ENCODE measurements at regions not wholly inside any gene's neighbourhood (a gene's known extent, or its start where the extent isn't known, plus 50 kb on each side); places are given as distances from the start of the nearest gene placed in this dataset.

GRCh38 chr14:51395361-51395849, 155.4 kb downstream of the TMX1 start:
- Histone ChIP-seq H3K4me3 (ENCODE audit: control insufficient read depth in 1 of 7, extremely low read depth in 1 of 7, insufficient read depth in 4 of 7, low read depth in 2 of 7, low read length in 6 of 7) (no peak overlapping the region), H3K9me3 (ENCODE audit: control extremely low read depth in 1 of 5, control insufficient read depth in 4 of 5, insufficient read depth in 2 of 5, low read depth in 1 of 5, low read length in 4 of 5) (no peaks in the 10 kb centered on the region), H3K36me3 (ENCODE audit: control insufficient read depth in 4 of 4, insufficient read depth in 4 of 4, low read length in 3 of 4) (no peaks in the 10 kb centered on the region), H3K27me3 (replicated peaks in 2 of 5; ENCODE audit: control insufficient read depth in 4 of 5, insufficient read depth in 5 of 5, low read length in 4 of 5) (peaks cover 0 to 2% (median 0%) of the 10 kb centered on the region in 5 experiments), H3K27ac (ENCODE audit: insufficient read depth in 1 of 2, low read depth in 1 of 2, low read length in 2 of 2, poor library complexity in 1 of 2, severe bottlenecking in 2 of 2) (no peak overlapping the region), H3K4me1 (ENCODE audit: control extremely low read depth in 1 of 4, control insufficient read depth in 4 of 4, insufficient read depth in 4 of 4, low read length in 3 of 4) (no peaks in the 10 kb centered on the region)
- POLR2A ChIA-PET = no interaction called here
- CTCF ChIA-PET = interaction anchor here (0.6 kb wide), 1 partner anchor 299 kb away, joined by 3 read pairs; no protein-coding TSS in a partner anchor
- WGBS (ENCODE audit: insufficient coverage) = 98% methylated on average over 8 of the region's 9 CpGs
- DNase-seq = no peak

- CTCF ChIA-PET = no interaction called here
- no peak overlapping the region for H3K27ac ChIP-seq (ENCODE audit: insufficient read depth in 1 of 2, low read depth in 1 of 2, low read length in 2 of 2, poor library complexity in 1 of 2, severe bottlenecking in 2 of 2)
- no peak overlapping the region for H3K4me3 ChIP-seq (ENCODE audit: control insufficient read depth in 1 of 7, extremely low read depth in 1 of 7, insufficient read depth in 4 of 7, low read depth in 2 of 7, low read length in 6 of 7)
- POLR2A ChIA-PET = no interaction called here
- H3K27me3 ChIP-seq (replicated peaks in 2 of 5; ENCODE audit: control insufficient read depth in 4 of 5, insufficient read depth in 5 of 5, low read length in 4 of 5) = peaks cover 0 to 2% (median 2%) of the 10 kb centered on the region in 5 experiments
- DNase-seq = no peak
- no peaks in the 10 kb centered on the region for H3K9me3 ChIP-seq (ENCODE audit: control extremely low read depth in 1 of 5, control insufficient read depth in 4 of 5, insufficient read depth in 2 of 5, low read depth in 1 of 5, low read length in 4 of 5)
- 99% methylated on average over 7 of the region's 11 CpGs for WGBS (ENCODE audit: insufficient coverage)
- H3K36me3 ChIP-seq (ENCODE audit: control insufficient read depth in 4 of 4, insufficient read depth in 4 of 4, low read length in 3 of 4) = no peaks in the 10 kb centered on the region
- H3K4me1 ChIP-seq (ENCODE audit: control extremely low read depth in 1 of 4, control insufficient read depth in 4 of 4, insufficient read depth in 4 of 4, low read length in 3 of 4) = no peaks in the 10 kb centered on the region
These were observed 156.3 kb downstream of the TMX1 start for GRCh38 chr14:51396222-51396815.

DNA sequence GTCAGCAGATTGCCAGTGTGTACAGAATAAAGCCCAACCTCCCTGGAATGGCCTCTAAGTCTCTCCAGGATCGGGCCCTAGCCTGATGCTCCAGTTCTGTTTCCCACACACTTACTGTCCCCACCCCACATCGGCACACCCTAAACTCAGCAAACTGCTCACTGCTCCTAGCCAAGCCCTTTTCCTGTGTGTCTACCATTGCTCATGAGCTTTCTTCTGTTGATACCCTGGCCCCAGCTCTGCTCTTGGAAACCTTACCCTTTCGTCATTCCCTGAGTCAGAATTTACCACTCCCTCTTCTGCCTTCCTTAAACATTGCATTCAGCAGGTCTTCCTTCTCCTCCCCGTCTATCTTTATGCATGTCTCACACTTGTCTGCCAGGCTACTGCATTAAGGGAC, 158.9 kb downstream of the TMX1 start:
- Histone ChIP-seq H3K4me3 (ENCODE audit: control insufficient read depth in 1 of 7, extremely low read depth in 1 of 7, insufficient read depth in 4 of 7, low read depth in 2 of 7, low read length in 6 of 7) (no peak overlapping the region), H3K27ac (ENCODE audit: insufficient read depth in 1 of 2, low read depth in 1 of 2, low read length in 2 of 2, poor library complexity in 1 of 2, severe bottlenecking in 2 of 2) (no peak overlapping the region), H3K36me3 (ENCODE audit: control insufficient read depth in 4 of 4, insufficient read depth in 4 of 4, low read length in 3 of 4) (no peaks in the 10 kb centered on the region), H3K4me1 (ENCODE audit: control extremely low read depth in 1 of 4, control insufficient read depth in 4 of 4, insufficient read depth in 4 of 4, low read length in 3 of 4) (no peaks in the 10 kb centered on the region), H3K9me3 (ENCODE audit: control extremely low read depth in 1 of 5, control insufficient read depth in 4 of 5, insufficient read depth in 2 of 5, low read depth in 1 of 5, low read length in 4 of 5) (no peaks in the 10 kb centered on the region), H3K27me3 (replicated peaks in 2 of 5; ENCODE audit: control insufficient read depth in 4 of 5, insufficient read depth in 5 of 5, low read length in 4 of 5) (peaks cover 0 to 2% (median 2%) of the 10 kb centered on the region in 5 experiments)
- CTCF ChIA-PET = no interaction called here
- POLR2A ChIA-PET = no interaction called here
- WGBS (ENCODE audit: insufficient coverage) = 96% methylated on average over 3 of the region's 4 CpGs
- DNase-seq = no peak

GRCh38 chr14:51400139-51400538, 160.1 kb downstream of the TMX1 start:
- Histone ChIP-seq H3K4me3 (ENCODE audit: control insufficient read depth in 1 of 7, extremely low read depth in 1 of 7, insufficient read depth in 4 of 7, low read depth in 2 of 7, low read length in 6 of 7) (no peak overlapping the region), H3K36me3 (ENCODE audit: control insufficient read depth in 4 of 4, insufficient read depth in 4 of 4, low read length in 3 of 4) (no peaks in the 10 kb centered on the region), H3K27ac (ENCODE audit: insufficient read depth in 1 of 2, low read depth in 1 of 2, low read length in 2 of 2, poor library complexity in 1 of 2, severe bottlenecking in 2 of 2) (no peak overlapping the region), H3K9me3 (ENCODE audit: control extremely low read depth in 1 of 5, control insufficient read depth in 4 of 5, insufficient read depth in 2 of 5, low read depth in 1 of 5, low read length in 4 of 5) (no peaks in the 10 kb centered on the region), H3K27me3 (replicated peaks in 2 of 5; ENCODE audit: control insufficient read depth in 4 of 5, insufficient read depth in 5 of 5, low read length in 4 of 5) (peaks cover 0 to 2% (median 2%) of the 10 kb centered on the region in 5 experiments), H3K4me1 (ENCODE audit: control extremely low read depth in 1 of 4, control insufficient read depth in 4 of 4, insufficient read depth in 4 of 4, low read length in 3 of 4) (no peaks in the 10 kb centered on the region)
- WGBS (ENCODE audit: insufficient coverage) = 91% methylated on average over 1 of the region's 2 CpGs
- POLR2A ChIA-PET = no interaction called here
- no peak for DNase-seq
- CTCF ChIA-PET = no interaction called here

- DNase-seq = no peak
- peaks cover 0 to 2% (median 2%) of the 10 kb centered on the region in 5 experiments for H3K27me3 ChIP-seq (replicated peaks in 2 of 5; ENCODE audit: control insufficient read depth in 4 of 5, insufficient read depth in 5 of 5, low read length in 4 of 5)
- H3K4me1 ChIP-seq (ENCODE audit: control extremely low read depth in 1 of 4, control insufficient read depth in 4 of 4, insufficient read depth in 4 of 4, low read length in 3 of 4) = no peaks in the 10 kb centered on the region
- no peaks in the 10 kb centered on the region for H3K36me3 ChIP-seq (ENCODE audit: control insufficient read depth in 4 of 4, insufficient read depth in 4 of 4, low read length in 3 of 4)
- CTCF ChIA-PET = no interaction called here
- H3K9me3 ChIP-seq (ENCODE audit: control extremely low read depth in 1 of 5, control insufficient read depth in 4 of 5, insufficient read depth in 2 of 5, low read depth in 1 of 5, low read length in 4 of 5) = no peaks in the 10 kb centered on the region
- POLR2A ChIA-PET = no interaction called here
- 100% methylated on average over 2 of the region's 2 CpGs for WGBS (ENCODE audit: insufficient coverage)
- no peak overlapping the region for H3K4me3 ChIP-seq (ENCODE audit: control insufficient read depth in 1 of 7, extremely low read depth in 1 of 7, insufficient read depth in 4 of 7, low read depth in 2 of 7, low read length in 6 of 7)
- H3K27ac ChIP-seq (ENCODE audit: insufficient read depth in 1 of 2, low read depth in 1 of 2, low read length in 2 of 2, poor library complexity in 1 of 2, severe bottlenecking in 2 of 2) = no peak overlapping the region
These were observed 161.2 kb downstream of the TMX1 start for GRCh38 chr14:51401272-51401671.

DNA sequence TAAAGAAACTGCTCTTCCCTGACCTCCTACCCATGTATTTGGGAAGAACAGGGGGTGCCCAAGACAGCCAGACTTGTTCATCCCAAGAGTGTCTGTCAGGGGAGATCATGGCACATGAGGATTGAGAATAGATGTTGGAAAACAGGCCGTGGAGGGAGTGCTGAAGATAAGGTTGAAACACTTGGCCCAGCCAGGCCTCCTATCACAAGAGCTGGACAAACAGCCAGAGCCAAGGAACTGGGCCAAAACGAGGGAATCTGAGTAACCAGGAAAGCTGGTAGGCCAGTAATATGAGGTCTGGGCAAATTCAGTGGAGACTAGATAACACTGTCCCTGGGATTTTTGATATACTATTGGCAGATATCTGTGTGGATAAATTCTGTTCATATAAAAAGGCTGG, 161.7 kb downstream of the TMX1 start:
- H3K4me1 ChIP-seq (ENCODE audit: control extremely low read depth in 1 of 4, control insufficient read depth in 4 of 4, insufficient read depth in 4 of 4, low read length in 3 of 4) = no peaks in the 10 kb centered on the region
- no peak for DNase-seq
- H3K36me3 ChIP-seq (ENCODE audit: control insufficient read depth in 4 of 4, insufficient read depth in 4 of 4, low read length in 3 of 4) = no peaks in the 10 kb centered on the region
- no peaks in the 10 kb centered on the region for H3K9me3 ChIP-seq (ENCODE audit: control extremely low read depth in 1 of 5, control insufficient read depth in 4 of 5, insufficient read depth in 2 of 5, low read depth in 1 of 5, low read length in 4 of 5)
- H3K4me3 ChIP-seq (ENCODE audit: control insufficient read depth in 1 of 7, extremely low read depth in 1 of 7, insufficient read depth in 4 of 7, low read depth in 2 of 7, low read length in 6 of 7) = no peak overlapping the region
- WGBS (ENCODE audit: insufficient coverage) = 93% methylated on average over 2 of the region's 2 CpGs
- CTCF ChIA-PET = no interaction called here
- POLR2A ChIA-PET = no interaction called here
- peaks cover 0 to 2% (median 2%) of the 10 kb centered on the region in 5 experiments for H3K27me3 ChIP-seq (replicated peaks in 2 of 5; ENCODE audit: control insufficient read depth in 4 of 5, insufficient read depth in 5 of 5, low read length in 4 of 5)
- H3K27ac ChIP-seq (ENCODE audit: insufficient read depth in 1 of 2, low read depth in 1 of 2, low read length in 2 of 2, poor library complexity in 1 of 2, severe bottlenecking in 2 of 2) = no peak overlapping the region

DNA sequence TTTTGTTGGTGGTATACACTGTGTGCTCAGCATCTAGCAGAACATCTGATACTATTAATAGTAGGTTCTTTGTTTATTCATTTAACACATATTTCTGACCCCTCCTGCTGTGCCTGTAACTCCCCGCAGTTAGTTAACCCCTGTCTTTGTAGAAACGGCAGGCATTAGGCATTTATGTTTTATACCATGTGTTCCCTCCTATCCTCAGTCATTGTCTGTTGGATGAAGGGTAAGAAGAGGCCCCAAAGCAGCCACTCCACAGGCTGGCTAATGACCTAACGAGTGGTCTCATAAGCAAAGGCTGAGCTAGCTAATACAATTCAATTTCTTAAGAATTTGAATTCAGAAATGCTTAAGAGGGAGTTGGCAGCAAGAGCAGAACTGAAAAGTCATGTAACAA, 170.8 kb downstream of the TMX1 start:
- H3K27ac ChIP-seq (ENCODE audit: insufficient read depth in 1 of 2, low read depth in 1 of 2, low read length in 2 of 2, poor library complexity in 1 of 2, severe bottlenecking in 2 of 2) = no peak overlapping the region
- WGBS (ENCODE audit: insufficient coverage) = 94% methylated on average over 2 of the region's 3 CpGs
- ChIA-PET CTCF (no interaction called here), POLR2A (no interaction called here)
- H3K9me3 ChIP-seq (ENCODE audit: control extremely low read depth in 1 of 5, control insufficient read depth in 4 of 5, insufficient read depth in 2 of 5, low read depth in 1 of 5, low read length in 4 of 5) = peaks cover 0 to 2% (median 0%) of the 10 kb centered on the region in 5 experiments
- no peak overlapping the region for H3K4me3 ChIP-seq (ENCODE audit: control insufficient read depth in 1 of 7, extremely low read depth in 1 of 7, insufficient read depth in 4 of 7, low read depth in 2 of 7, low read length in 6 of 7)
- no peak for DNase-seq
- H3K27me3 ChIP-seq (replicated peaks in 2 of 5; ENCODE audit: control insufficient read depth in 4 of 5, insufficient read depth in 5 of 5, low read length in 4 of 5) = peaks cover 0 to 2% (median 0%) of the 10 kb centered on the region in 5 experiments
- no peaks in the 10 kb centered on the region for H3K4me1 ChIP-seq (ENCODE audit: control extremely low read depth in 1 of 4, control insufficient read depth in 4 of 4, insufficient read depth in 4 of 4, low read length in 3 of 4)
- H3K36me3 ChIP-seq (ENCODE audit: control insufficient read depth in 4 of 4, insufficient read depth in 4 of 4, low read length in 3 of 4) = no peaks in the 10 kb centered on the region
